ENCODE measurements at regions not wholly inside any gene's neighbourhood (a gene's known extent, or its start where the extent isn't known, plus 50 kb on each side); places are given as distances from the start of the nearest gene placed in this dataset.
A peak's percentile ranks its signal among the peaks of the same experiment; 100 is the strongest.
"Not testable (repeated sequence)": the region's sequence is repeated elsewhere in the genome, so short reads cannot be mapped to it uniquely, and the experiment has no call there.

DNA sequence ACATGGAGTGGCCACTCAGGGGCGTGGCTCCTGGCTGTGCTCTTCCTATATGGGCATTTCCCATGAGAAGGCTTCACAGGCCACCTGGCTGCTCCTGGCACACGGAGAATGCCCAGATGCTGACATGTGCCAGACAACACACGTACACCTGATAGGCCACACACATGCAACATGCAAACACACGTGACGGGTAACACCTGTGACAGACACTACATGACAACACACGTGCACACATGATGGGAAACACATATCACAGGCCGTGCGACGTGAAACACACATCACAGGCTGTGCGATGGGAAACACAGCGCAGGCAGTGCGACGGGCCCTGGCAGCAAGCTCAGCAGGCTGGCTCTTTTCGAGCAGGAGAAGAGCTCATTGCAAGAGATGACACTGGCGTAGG is 94.3 kb upstream of the HMX1 start:
- not testable (repeated sequence) for DNase-seq

DNA sequence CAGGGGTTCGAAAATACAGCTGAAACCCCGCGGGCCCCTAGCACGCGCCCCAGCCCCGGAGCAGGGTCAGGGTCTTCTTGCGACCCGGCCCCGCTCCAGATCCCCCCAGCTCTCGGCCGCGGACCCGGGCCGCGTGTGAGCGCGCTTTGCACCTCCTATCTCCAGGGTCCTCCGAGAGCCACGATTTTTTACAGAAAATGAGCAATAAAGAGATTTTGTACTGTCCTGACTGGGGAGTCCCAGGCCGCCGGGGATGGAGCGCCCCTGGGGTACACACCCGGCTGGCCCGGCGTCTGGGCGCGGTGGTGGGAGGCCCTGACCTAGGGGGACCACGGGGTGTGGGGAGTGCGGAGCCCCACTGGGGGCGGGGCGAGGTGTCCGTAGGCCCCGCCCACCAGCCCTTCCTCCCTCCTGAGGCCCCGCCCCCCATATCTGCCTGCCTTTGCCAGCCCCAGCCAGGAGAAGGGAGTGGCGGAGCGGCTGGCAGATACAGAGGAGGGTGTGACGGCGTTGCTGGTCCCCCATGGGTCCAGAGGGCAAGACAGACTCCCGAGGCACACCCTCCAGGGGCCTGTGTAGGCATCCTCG is 92.7 kb upstream of the HMX1 start:
- not testable (repeated sequence) for DNase-seq

DNA sequence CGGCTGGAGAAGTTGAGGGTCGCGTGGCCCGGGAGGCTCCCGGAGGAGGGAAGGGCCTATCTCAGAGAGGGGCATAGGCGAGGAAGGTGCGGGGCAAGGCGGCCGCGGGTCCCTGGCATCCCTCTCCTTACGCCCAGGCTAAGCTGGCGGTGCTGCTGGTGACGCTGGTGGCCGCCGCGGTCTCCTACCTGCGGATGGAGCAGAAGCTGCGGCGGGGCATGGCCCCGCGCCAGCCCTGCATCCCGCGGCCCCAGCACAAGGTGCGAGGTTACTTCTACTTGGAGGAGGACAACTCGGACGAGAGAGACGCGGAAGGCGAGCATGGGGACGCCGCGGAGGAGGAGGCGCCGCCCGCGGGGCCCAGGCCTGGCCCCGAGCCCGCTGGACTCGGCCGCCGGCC is 91.9 kb upstream of the HMX1 start:
- DNase-seq: not testable (repeated sequence)

DNA sequence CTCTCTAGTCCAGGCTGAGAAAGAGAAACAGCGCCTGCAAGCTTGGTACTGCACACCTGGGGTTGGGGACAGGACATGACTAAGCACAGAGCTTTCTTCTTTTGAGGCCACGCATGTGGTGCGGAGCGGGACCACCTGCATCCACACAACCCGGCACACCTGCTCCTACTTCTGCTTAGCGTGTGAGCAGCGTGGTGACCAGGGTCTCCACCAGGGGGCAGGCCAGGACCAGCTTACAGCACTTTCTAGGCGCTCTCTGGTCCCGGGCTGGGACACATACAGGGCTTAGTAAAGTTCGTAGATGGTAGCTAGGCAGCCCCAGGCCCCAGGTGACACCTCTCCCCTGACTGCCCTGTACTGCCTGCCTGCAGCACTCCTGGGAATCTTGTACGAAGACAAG is 89.7 kb upstream of the HMX1 start:
- DNase-seq: peak; percentile 37 to 44

DNA sequence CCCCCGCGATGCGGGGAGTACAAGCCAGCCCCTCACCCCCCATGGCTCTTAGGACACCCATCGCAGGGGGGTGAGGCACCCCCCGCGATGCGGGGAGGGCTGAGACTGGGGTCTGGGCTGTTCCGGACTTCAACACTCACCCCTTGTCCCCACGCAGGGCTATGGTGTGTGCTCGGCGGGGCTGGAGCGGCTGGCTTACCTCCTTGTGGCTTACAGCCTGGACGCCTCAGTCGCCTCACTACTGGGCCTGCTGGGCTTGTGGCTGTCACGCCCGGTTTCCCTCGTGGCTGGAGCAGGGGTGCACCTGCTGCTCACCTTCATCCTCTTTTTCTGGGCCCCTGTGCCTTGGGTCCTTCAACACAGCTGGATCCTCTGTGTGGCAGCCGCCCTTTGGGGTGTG is 87.8 kb upstream of the HMX1 start:
- not testable (repeated sequence) for DNase-seq

DNA sequence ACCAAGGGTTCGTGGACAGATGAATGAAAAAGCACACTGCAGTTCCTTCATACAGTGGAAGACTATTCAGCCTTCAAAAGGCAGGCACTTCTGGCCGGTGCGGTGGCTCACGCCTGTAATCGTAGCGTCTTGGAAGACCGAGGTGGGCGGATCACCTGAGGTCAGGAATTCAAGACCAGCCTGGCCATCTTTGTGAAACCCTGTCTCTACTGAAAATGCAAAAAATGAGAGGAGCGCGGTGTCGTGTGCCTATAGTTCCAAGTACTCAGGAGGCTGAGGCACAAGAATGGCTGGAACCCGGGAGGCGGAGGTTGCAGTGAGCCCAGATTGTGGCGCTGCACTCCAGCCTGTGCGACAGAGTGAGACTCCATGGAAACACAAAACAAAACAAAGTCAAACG is 82.4 kb upstream of the HMX1 start:
- not testable (repeated sequence) for DNase-seq

DNA sequence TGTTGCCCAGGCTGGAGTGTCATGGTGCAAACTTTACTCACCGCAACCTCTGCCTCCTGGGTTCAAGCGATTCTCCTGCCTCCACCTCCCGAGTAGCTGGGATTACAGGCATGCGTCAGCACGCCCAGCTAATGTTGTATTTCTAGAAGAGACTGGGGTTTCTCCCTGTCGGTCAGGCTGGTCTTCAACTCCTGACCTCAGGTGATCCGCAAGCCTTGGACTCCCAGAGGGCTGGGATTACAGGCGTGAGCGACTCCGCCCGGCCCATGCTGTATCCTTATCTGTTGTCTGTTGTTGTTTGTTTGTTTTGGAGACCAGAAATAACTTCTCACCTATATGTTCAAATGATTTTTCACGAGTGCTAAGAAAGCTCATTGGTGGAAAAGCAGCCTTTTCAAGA is 81.2 kb upstream of the HMX1 start:
- DNase-seq: not testable (repeated sequence)

DNA sequence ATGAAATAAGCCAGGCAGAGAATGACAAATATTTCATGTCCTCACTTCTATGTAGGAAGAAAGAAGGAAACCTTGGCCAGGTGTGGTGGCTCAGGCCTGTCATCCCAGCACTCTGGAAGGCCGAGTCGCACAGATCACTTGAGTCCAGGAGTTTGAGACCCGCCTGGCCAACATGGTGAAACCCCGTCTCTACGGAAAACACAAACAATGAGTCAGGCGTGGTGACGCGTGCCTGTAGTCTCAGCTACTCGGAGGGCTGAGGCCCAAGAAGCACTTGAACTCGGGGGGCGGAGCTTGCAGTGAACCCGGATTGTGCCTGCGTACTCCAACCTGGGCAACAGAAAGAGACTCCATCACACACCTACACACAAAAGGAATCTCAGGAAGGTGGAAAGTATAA is 80.5 kb upstream of the HMX1 start:
- not testable (repeated sequence) for DNase-seq

DNA sequence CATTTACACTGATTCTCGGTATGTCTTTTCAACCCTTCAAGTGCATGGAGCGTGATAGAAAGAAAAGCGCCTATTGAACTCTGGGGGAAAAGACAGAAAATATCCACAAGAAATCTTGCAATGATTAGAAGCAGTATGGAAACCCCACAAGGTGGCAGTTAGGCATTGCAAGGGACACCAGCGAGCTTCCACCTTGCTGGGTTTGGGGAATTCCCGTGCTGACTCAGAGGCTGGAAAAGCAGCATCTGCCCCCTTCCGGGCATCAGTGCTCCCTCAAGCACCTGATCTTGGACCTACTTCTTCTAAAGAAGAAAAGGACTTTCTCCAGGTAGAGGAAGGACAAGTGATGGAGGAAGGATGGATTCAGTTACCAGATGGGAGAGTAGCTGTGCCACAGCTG is 73.9 kb upstream of the HMX1 start:
- not testable (repeated sequence) for DNase-seq

DNA sequence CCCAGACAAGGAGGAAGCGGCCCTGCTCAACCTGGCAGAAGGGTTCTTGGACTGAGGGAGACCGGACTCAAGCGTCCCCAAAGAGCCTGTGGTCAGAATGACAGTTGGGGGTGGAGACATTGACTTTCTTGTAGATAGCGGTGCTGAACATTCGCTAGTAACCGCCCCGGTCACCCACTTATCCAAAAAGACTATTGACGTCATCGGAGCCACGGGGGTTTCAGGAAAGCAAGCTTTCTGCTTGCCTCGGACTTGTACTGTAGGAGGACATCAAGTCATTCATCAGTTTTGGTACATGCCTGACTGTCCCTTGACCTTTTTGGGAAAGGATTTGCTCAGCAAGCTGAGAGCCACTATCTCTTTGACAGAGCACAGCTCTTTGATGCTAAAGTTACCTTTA is 71.7 kb upstream of the HMX1 start:
- not testable (repeated sequence) for DNase-seq

DNA sequence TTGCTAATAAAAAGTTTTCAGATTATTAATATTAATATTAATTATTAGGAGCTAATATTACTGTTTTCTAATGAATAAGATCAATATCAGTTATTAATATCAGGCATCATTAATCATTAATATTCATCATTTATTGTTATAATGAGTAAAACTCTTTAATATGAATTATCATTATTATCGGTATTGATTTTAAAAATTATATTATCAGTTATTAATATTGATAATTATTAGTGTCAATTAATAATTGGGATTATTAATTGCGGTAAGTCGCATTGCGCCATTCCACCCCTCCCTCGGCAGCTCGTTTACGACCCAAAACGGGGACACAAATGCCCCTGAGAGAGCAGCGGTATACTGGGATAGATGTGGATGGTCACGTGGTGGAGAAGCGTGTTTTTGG is 70.4 kb upstream of the HMX1 start:
- not testable (repeated sequence) for DNase-seq

DNA sequence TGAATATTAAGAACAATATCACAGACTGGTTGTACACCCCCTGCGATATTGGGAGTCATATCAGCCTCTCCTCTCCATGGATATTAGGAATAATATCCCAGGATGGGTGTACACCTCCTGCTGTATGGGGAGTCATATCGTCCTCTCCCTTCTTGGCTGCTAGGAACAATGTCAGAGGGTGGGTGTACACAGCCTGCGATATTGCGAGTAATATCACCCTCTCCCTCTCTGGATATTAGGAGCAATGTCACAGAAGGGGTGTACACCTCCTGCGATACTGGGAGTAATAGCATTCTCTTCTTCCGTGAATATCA is 69.8 kb upstream of the HMX1 start:
- DNase-seq: not testable (repeated sequence)

DNA sequence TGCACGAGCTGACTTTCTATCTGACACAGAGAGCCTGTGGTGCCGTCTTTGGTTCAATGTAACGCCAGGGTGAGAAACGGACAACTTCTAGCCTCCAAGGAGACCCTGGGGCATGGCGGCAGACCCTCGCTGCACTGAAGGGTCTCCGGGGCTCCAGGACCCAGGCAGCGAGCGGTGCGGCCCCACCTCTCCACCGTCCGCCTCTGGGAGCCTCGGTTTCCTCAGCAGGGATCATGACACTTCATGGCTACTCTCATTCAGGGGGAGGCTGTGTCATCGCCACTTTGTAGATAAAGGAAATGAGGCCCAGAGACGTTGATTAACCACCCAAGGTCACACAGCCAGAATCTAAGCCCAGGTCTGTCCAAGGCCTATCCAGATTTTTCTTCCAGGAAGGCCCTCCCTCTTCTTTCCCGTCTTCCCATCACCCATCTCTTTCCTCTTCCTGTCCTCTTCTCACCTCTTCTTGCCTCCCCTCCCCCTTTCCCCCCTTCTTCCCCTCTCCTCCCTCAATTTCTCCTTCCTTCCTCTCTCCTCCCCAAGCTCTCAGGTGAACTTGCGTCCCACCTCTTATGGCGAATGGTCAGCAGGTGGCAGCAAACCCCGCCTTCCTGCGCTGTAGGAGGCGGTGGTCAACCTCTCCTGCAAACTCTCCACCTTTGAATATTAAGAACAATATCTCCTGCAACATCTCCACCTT is 69.3 kb upstream of the HMX1 start:
- no peak for DNase-seq

DNA sequence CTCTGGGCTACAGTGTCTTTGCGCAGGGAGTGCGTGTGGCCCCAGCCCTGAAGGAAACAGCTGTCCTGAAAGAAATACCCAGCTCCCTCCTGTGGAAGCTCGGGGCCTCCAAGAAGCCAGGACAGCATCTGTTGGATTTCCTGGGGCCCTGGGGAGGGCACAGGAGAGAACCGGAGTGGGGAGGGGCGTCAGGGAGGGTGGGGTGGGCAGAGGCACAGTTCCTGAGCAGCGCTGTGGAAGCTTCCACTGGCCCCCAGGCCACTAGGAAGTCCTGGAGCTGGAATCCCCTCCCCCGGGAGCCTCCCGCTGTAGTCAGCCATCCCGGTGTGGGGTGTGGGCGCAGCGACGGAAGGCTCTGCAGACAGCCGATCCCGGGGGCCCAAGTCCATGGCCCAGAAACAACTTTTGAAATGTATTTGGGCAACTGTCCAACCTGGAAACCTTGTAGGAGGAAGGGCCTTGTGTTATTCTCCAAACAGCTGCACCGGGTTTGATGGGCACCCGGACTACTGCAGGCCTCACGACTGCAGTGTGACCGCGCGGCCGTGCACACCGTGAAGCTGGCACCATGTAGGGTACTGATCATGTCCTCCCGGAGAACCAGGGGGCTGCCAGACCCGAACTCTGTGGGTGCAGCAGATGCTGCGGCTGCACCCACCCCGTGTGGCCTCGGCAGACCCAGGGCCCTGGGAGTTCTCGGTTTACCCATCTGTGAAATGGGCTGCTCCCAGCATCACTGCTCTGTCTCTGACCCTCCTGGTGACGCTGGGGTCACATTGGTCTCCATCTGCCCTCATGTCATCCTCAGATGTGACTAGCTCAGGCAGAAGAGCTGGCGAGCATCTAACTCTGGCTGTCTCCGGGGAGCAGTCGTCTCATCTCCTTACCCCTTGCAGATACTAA is 68.5 kb upstream of the HMX1 start:
- DNase-seq: no peak

DNA sequence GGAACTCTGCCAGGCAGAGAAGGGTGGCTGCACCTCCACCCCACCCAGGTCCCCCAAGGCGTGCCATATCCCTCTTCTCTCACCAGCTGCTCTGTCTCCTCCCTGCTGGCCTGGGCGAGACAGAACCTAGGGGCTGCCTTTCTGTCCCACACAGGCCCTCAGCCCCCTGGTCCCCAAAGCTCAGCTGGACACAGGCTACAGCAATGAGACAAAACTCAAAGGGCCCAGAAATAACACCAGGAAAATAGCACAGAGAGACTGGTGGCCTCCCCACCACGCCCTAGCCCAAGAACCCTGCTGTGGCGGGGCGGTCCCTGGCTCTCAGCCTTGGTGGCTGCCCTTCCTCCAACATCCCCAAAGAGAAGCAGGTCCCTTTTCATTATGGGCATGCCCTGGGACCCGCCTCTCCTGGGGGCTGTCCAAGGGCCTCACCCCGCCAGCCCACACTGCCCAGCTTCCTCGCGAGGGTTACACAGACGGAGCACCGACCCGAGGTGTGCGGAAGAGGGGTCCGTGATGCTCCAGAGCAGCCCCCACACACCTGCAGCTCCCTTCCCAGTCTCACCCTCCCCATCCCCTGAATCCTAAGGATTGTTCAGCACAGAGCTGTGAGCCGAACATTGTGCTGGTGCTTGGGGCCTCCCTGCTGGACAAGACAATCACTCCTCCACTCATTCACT is 67.7 kb upstream of the HMX1 start:
- DNase-seq: no peak

DNA sequence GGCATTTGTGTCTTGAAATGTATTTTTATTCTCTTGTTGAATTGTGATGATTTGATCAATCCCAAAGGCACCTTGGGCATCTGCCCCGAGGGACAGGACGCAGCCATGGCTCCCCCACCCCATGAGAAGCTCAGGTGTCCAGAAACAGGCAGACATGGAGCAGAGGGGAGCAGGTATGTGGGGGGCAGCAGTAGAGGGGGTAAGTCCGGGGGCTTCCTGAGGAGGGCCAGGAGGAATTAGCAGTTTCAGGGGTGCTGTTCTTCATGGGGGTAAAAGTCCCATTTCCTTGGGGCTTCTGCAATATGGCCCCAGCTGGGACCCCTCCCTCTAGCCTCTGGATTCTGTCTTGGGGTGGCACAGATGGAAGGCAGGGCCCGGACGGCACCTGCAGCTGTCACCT is 67.0 kb upstream of the HMX1 start:
- no peak for DNase-seq

DNA sequence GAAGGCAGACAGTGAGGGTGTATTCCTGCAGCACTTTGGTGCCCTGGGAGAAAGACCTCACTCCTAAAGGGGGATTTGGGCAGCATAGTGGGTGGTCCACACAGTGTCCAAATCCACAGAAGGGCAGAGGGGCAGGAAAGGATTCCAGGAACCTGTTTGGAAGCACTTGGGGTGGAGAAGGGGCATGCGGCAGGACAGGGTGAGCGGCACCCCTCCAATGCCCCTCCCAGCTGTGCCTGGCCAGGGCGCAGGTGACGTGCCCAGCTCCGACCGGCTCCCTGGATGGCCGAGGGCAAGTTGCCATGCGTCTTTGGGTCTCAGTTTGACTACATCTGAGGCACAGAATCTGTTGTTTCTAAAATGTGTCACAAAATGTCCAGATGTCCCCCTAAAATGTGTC is 66.5 kb upstream of the HMX1 start:
- no peak for DNase-seq

DNA sequence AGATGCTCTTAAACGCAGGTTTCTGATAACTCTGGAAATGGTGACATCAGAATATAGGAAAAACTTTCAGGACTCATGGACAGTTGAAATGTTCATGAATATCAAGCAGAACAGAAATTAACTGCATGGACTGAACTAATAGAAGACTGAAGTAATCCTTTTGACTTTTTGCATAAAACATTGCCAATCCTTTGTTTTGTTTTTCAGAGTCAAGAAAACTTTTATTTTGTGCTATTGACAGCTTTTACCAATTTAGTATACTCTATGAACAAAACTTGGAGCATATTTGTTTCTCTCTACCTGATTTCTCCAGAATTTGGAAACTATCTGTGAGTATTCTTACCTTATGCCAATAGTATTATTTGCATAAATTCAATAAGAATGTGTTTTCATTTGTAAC is 61.2 kb upstream of the HMX1 start:
- DNase-seq: no peak

DNA sequence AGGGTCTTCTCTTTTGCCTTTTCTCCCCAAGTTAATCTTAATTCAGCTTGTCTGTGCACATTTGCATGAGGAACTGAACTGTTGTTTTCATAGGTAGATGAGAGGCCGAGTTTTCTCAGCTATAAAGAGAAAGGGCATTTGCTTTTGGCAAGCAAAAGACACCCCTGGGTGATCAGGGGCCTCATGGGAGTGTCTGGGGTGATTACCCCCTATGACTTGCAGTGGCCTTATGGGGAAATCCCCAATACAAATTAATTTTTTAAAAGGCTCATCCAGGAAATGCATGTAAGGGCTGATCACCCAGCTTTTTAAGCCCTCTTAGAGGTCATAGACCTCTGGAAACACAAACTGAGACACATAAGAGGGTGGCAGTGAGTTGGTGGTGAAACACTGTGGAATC is 56.4 kb upstream of the HMX1 start:
- no peak for DNase-seq

DNA sequence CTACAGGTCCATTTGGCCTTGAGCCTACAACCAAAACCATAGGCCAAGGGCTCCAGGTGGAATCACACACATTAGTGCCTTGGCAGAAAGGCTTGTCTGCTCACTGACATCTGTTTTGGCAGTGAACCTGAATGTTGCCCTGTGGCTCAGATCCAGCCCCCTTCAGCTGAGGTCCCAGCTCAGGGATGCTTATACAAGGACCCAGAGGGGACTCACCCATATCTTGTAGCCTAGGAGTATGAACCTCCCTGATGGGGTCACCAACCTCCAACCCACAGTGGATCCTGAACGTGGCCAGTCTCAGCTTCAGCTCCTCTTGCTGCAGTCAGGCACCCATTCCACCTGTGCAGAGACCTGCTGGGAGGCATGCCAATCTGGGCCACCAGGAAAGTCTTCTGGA is 50.8 kb upstream of the HMX1 start:
- no peak for DNase-seq

DNA sequence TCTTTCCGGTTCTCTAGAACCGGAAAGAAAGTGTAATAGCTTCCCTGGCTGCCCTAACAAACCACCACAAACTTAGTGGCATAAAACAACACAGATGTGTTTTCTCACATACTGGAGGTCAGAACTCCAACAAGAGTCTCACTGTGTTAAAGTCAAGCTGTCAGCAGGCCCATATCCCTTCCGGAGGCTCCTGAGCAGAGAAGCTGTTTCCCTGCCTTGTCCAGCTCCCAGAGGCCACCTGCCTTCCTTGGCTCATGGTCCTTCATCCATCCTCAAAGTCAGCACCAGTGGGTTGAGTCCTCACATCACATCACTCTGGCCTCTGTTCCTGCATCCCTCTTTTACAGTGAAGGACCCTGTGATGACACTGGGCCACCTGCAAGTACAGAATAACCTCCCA is 49.8 kb upstream of the HMX1 start:
- no peak for DNase-seq
